ENCODE measurements at regions not wholly inside any gene's neighbourhood (a gene's known extent, or its start where the extent isn't known, plus 50 kb on each side); places are given as distances from the start of the nearest gene placed in this dataset.

DNA sequence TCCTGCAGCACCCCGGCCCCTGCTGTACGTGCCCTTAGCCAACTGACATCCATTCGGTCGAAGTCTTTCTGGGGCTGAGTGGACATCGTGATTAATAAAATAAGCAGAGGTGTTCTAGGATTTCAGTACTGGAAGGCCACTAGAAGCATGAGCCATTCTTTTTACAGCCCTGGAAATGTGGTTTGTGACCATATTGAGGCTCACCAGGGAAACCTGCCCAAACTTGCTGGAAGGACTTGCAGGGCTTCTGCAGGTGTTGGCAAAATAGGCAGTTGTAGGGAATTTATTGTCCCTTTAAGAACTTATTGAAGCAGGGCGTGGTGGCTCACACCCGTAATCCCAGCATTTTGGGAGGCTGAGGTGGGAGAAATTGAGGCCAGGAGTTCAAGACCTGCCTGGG lies 80.8 kb downstream of the DOP1B start:
- no CpG with 5 or more reads among the region's 7 CpGs for WGBS (ENCODE audit: extremely low coverage, insufficient read length, low lambda C conversion rate)
- Histone ChIP-seq H3T11ph (ENCODE audit: low read length) (no peak overlapping the region), H3K27me3 (ENCODE audit: insufficient read depth, low read length) (no peaks in the 10 kb centered on the region), H4K5ac (ENCODE audit: insufficient read length, low read depth, low read length) (no peak overlapping the region), H4K8ac (replicated peaks; ENCODE audit: insufficient read length, low read depth, low read length) (no peak overlapping the region), H3K4me1 (ENCODE audit: insufficient read depth, low read length) (no peaks in the 10 kb centered on the region), H2AK5ac (ENCODE audit: insufficient read length, low read length) (no peak overlapping the region), H3K4me2 (ENCODE audit: insufficient read depth, insufficient read length, low read length) (no peak overlapping the region), H3K23me2 (ENCODE audit: insufficient read length, low read depth, low read length, poor library complexity, severe bottlenecking) (no peaks in the 10 kb centered on the region), H3K9me3 (ENCODE audit: control insufficient read depth, low read depth, low read length) (no peaks in the 10 kb centered on the region), H4K20me1 (ENCODE audit: control insufficient read depth, insufficient read depth, insufficient read length) (no peaks in the 10 kb centered on the region), H3K56ac (ENCODE audit: insufficient read length, low read depth, low read length) (no peak overlapping the region), H2BK15ac (ENCODE audit: low read depth, low read length) (no peak overlapping the region), H2BK20ac (ENCODE audit: low read depth, low read length, poor library complexity, severe bottlenecking) (no peak overlapping the region), H3K79me2 (ENCODE audit: insufficient read depth, low read length) (no peaks in the 10 kb centered on the region), H3K14ac (ENCODE audit: insufficient read depth, low read length) (no peak overlapping the region), H3K79me1 (ENCODE audit: insufficient read depth, low read depth, low read length, poor library complexity, severe bottlenecking) (no peaks in the 10 kb centered on the region), H4K91ac (ENCODE audit: insufficient read length, low read depth, low read length) (peak overlapping the region; percentile 19), H3K4ac (ENCODE audit: low read depth, low read length) (no peak overlapping the region), H3K27ac (ENCODE audit: insufficient read length, low read depth, low read length) (no peak overlapping the region), H2AFZ (ENCODE audit: low read length) (no peak overlapping the region), H2BK5ac (ENCODE audit: insufficient read length, low read length) (no peak overlapping the region), H2BK12ac (ENCODE audit: insufficient read length, low read depth, low read length) (no peak overlapping the region), H3K18ac (ENCODE audit: insufficient read length, low read depth, low read length) (no peak overlapping the region), H3K9ac (ENCODE audit: extremely low read depth, insufficient read length, low read length) (no peak overlapping the region), H3K23ac (ENCODE audit: insufficient read length, low read depth, low read length) (no peak overlapping the region), H2BK120ac (ENCODE audit: low read depth, low read length, poor library complexity, severe bottlenecking) (no peak overlapping the region)
- Mint-ChIP-seq H3K9me3 (no peaks in the 10 kb centered on the region; a peak in 1 of 5 replicates), H3K4me3 (no peak overlapping the region), H3K36me3 (ENCODE audit: insufficient read depth in 1 of 3, low read depth in 3 of 3) (no peaks in the 10 kb centered on the region; a peak in 1 of 7 replicates), H3K27me3 (ENCODE audit: low read depth) (no peaks in the 10 kb centered on the region), H3K4me1 (peaks cover 4 to 8% of the 10 kb centered on the region in 2 experiments; a peak in 2 of 4 replicates), H3K27ac (no peak overlapping the region)
- DNase-seq = no peak
- TF ChIP-seq, protein P1, sequence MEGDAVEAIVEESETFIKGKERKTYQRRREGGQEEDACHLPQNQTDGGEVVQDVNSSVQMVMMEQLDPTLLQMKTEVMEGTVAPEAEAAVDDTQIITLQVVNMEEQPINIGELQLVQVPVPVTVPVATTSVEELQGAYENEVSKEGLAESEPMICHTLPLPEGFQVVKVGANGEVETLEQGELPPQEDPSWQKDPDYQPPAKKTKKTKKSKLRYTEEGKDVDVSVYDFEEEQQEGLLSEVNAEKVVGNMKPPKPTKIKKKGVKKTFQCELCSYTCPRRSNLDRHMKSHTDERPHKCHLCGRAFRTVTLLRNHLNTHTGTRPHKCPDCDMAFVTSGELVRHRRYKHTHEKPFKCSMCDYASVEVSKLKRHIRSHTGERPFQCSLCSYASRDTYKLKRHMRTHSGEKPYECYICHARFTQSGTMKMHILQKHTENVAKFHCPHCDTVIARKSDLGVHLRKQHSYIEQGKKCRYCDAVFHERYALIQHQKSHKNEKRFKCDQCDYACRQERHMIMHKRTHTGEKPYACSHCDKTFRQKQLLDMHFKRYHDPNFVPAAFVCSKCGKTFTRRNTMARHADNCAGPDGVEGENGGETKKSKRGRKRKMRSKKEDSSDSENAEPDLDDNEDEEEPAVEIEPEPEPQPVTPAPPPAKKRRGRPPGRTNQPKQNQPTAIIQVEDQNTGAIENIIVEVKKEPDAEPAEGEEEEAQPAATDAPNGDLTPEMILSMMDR (conservative IDR thresholded peaks at IDR 0.05) = no peak
